ENCODE measurements at regions not wholly inside any gene's neighbourhood (a gene's known extent, or its start where the extent isn't known, plus 50 kb on each side); places are given as distances from the start of the nearest gene placed in this dataset.

DNA sequence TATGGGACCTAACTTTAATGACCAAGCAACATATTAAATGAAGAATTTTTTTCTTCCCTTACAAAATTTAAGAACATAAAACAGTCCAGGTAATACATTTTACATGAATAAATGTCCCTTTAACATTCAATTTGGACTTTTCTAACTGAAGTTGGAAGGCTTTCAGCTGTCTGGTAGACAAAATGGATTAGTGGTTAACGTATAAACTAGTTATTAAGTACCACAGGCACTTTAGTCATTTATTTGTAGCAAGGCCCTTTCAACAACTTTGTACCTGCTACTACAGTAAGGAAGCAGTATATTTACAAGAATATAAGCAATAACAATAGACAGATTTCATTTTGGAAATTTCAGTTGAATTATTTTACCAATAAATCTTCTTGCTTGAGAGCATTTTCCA lies 152.5 kb upstream of the TENT5D start:
- TF ChIP-seq, protein P1, sequence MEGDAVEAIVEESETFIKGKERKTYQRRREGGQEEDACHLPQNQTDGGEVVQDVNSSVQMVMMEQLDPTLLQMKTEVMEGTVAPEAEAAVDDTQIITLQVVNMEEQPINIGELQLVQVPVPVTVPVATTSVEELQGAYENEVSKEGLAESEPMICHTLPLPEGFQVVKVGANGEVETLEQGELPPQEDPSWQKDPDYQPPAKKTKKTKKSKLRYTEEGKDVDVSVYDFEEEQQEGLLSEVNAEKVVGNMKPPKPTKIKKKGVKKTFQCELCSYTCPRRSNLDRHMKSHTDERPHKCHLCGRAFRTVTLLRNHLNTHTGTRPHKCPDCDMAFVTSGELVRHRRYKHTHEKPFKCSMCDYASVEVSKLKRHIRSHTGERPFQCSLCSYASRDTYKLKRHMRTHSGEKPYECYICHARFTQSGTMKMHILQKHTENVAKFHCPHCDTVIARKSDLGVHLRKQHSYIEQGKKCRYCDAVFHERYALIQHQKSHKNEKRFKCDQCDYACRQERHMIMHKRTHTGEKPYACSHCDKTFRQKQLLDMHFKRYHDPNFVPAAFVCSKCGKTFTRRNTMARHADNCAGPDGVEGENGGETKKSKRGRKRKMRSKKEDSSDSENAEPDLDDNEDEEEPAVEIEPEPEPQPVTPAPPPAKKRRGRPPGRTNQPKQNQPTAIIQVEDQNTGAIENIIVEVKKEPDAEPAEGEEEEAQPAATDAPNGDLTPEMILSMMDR (conservative IDR thresholded peaks at IDR 0.05; ENCODE audit: low read depth, low read length): no peak
- no peak for TF ChIP-seq EZH2 (IDR thresholded peaks at IDR 0.05; ENCODE audit: borderline replicate concordance, low read depth, low read length, poor library complexity, severe bottlenecking)

Measured in A673 (cell line).